H1 (cell line): ENCODE measurements at regions not wholly inside any gene's neighbourhood (a gene's known extent, or its start where the extent isn't known, plus 50 kb on each side); places are given as distances from the start of the nearest gene placed in this dataset.

ENCODE experiments used
- CTCF ChIA-PET: fragments of 300-600 bp; sonication (Branson Sonifier 250); formaldehyde crosslinking; loops from one replicate; lab custom pipeline; 2021; ENCODE audit not compliant: partially characterized antibody; lab: Charles Lee
- POLR2A ChIA-PET: fragments of 300-600 bp; sonication (Branson Sonifier 250); formaldehyde crosslinking; loops from one replicate; lab custom pipeline; 2021; ENCODE audit warnings: inconsistent platforms; ENCODE audit not compliant: partially characterized antibody; lab: Charles Lee
- DNase-seq, 2 experiments: peaks; one replicate each; pipeline versions ENCODE4 v3.0.0 to v3.0.0-alpha.2; 2010 to 2022; ENCODE audit warnings: low spot score in 2 of 2, low read depth in 1 of 2, mixed read lengths in 1 of 2
- FAIRE-seq: peaks from 2 replicates; lab custom pipeline; 2011; peaks lifted over from hg19 to GRCh38; lab: Jason Lieb, UNC
- H2AFZ ChIP-seq: 2 replicates; pipeline ENCODE4 v1.8.1; 2012; ENCODE audit warnings: low read length, inconsistent platforms
- H2AK5ac ChIP-seq: 2 replicates; pipeline ENCODE4 v1.6.1; 2013; ENCODE audit warnings: low read depth, low read length
- H2BK120ac ChIP-seq: replicated peaks from 2 replicates; pipeline ENCODE3; 2013; ENCODE audit warnings: low read depth, low read length, inconsistent platforms
- H2BK12ac ChIP-seq: 2 replicates; pipeline ENCODE4 v1.6.1; 2013; ENCODE audit warnings: low read depth, low read length
- H2BK15ac ChIP-seq: 2 replicates; pipeline ENCODE4 v1.6.1; 2013; ENCODE audit warnings: low read length
- H2BK20ac ChIP-seq: 2 replicates; pipeline ENCODE4 v1.6.1; 2013; ENCODE audit warnings: low read length
- H2BK5ac ChIP-seq: 2 replicates; pipeline ENCODE4 v1.6.1; 2013; ENCODE audit warnings: low read depth, low read length
- H3K14ac ChIP-seq: 2 replicates; pipeline ENCODE4 v1.6.1; 2013; ENCODE audit warnings: inconsistent platforms; ENCODE audit not compliant: insufficient read length
- H3K18ac ChIP-seq: 2 replicates; pipeline ENCODE4 v1.6.1; 2013; ENCODE audit warnings: low read length; ENCODE audit errors: extremely low read depth
- H3K23ac ChIP-seq: 2 replicates; pipeline ENCODE4 v1.6.1; 2013; ENCODE audit warnings: inconsistent platforms; ENCODE audit not compliant: insufficient read length
- H3K23me2 ChIP-seq: 2 replicates; pipeline ENCODE4 v1.6.1; 2013; ENCODE audit warnings: low read depth, low read length
- H3K27ac ChIP-seq: 2 replicates; pipeline ENCODE4 v1.6.1; 2011; ENCODE audit warnings: low read depth, low read length, inconsistent platforms
- H3K27me3 ChIP-seq, 4 experiments: replicated peaks in 1 of 4; 1 replicate in 1 of 4; 2 replicates in 3 of 4; pipeline versions ENCODE4 v1.6.1 to v1.8.1; 2011 to 2013; ENCODE audit warnings: low read length in 3 of 4, mild to moderate bottlenecking in 3 of 4, inconsistent platforms in 2 of 4, mixed read lengths in 2 of 4, moderate library complexity in 1 of 4; ENCODE audit not compliant: control insufficient read depth in 3 of 4, insufficient read depth in 3 of 4; ENCODE audit errors: extremely low read depth in 1 of 4
- H3K36me3 ChIP-seq, 4 experiments: 2 replicates each; pipeline versions ENCODE4 v1.6.1 to v1.8.1; 2011 to 2013; ENCODE audit warnings: mild to moderate bottlenecking in 4 of 4, low read length in 3 of 4, moderate library complexity in 2 of 4, control low read depth in 1 of 4, inconsistent platforms in 1 of 4; ENCODE audit not compliant: insufficient read depth in 4 of 4, control insufficient read depth in 2 of 4
- H3K4ac ChIP-seq: replicated peaks from 2 replicates; pipeline ENCODE3; 2013; ENCODE audit warnings: low read length, low read depth, mixed read lengths, inconsistent platforms; ENCODE audit not compliant: insufficient read length
- H3K4me1 ChIP-seq, 4 experiments: replicated peaks in 1 of 4; 1 replicate in 1 of 4; 2 replicates in 3 of 4; pipeline versions ENCODE4 v1.6.1 to v1.8.1; 2011 to 2013; ENCODE audit warnings: low read length in 3 of 4, inconsistent platforms in 2 of 4, mixed read lengths in 1 of 4; ENCODE audit not compliant: insufficient read depth in 4 of 4, control insufficient read depth in 3 of 4
- H3K4me2 ChIP-seq, 2 experiments: 2 replicates each; pipeline versions ENCODE4 v1.6.1 to v1.8.1; 2011 to 2013; ENCODE audit warnings: low read depth in 2 of 2, low read length in 2 of 2, control low read depth in 1 of 2, inconsistent platforms in 1 of 2, mild to moderate bottlenecking in 1 of 2; ENCODE audit not compliant: insufficient read depth in 1 of 2
- H3K4me3 ChIP-seq, 4 experiments: fragments of 200-600, 300-600 bp in 1 of 4; sonication (generic), shearing (Covaris generic), sonication (Bioruptor Twin) in 1 of 4; 2 replicates each; pipeline versions ENCODE4 v1.5.1 to v1.8.1; 2011 to 2016; ENCODE audit warnings: low read length in 4 of 4, low read depth in 3 of 4, control low read depth in 2 of 4, inconsistent platforms in 2 of 4, mild to moderate bottlenecking in 2 of 4, mixed read lengths in 1 of 4, moderate library complexity in 1 of 4; ENCODE audit not compliant: insufficient read depth in 2 of 4; ENCODE audit errors: extremely low read depth in 1 of 4
- H3K56ac ChIP-seq: replicated peaks from 2 replicates; pipeline ENCODE3; 2013; ENCODE audit warnings: low read depth, mild to moderate bottlenecking, mixed read lengths, low read length, inconsistent platforms; ENCODE audit not compliant: insufficient read length
- H3K79me1 ChIP-seq: 2 replicates; pipeline ENCODE4 v1.6.1; 2013; ENCODE audit warnings: low read depth, low read length, control low read depth
- H3K79me2 ChIP-seq, 2 experiments: 2 replicates each; pipeline versions ENCODE4 v1.6.1 to v1.8.1; 2012 to 2013; ENCODE audit warnings: low read length in 2 of 2, mild to moderate bottlenecking in 2 of 2, inconsistent platforms in 1 of 2; ENCODE audit not compliant: insufficient read depth in 2 of 2, control insufficient read depth in 1 of 2
- H3K9ac ChIP-seq, 4 experiments: replicated peaks in 1 of 4; 1 replicate in 1 of 4; 2 replicates in 3 of 4; pipeline versions ENCODE4 v1.6.1 to v1.8.1; 2011 to 2013; ENCODE audit warnings: low read depth in 3 of 4, low read length in 3 of 4, control low read depth in 2 of 4, mild to moderate bottlenecking in 2 of 4, moderate library complexity in 2 of 4, inconsistent platforms in 1 of 4; ENCODE audit errors: extremely low read depth in 1 of 4
- H3K9me3 ChIP-seq, 2 experiments: 2 replicates each; pipeline versions ENCODE4 v1.6.1 to v1.8.1; 2012 to 2013; ENCODE audit warnings: mild to moderate bottlenecking in 2 of 2, moderate library complexity in 2 of 2, control low read depth in 1 of 2, inconsistent platforms in 1 of 2, low read depth in 1 of 2, low read length in 1 of 2, mixed read lengths in 1 of 2; ENCODE audit not compliant: insufficient read depth in 2 of 2
- H4K20me1 ChIP-seq, 2 experiments: replicated peaks in 1 of 2; 2 replicates each; pipeline versions ENCODE3 to v1.8.1; 2011 to 2013; ENCODE audit warnings: inconsistent platforms in 2 of 2, low read length in 2 of 2, mild to moderate bottlenecking in 1 of 2; ENCODE audit not compliant: insufficient read depth in 2 of 2, control insufficient read depth in 1 of 2
- H4K5ac ChIP-seq: 2 replicates; pipeline ENCODE4 v1.6.1; 2013; ENCODE audit warnings: low read length, low read depth, mixed read lengths, inconsistent platforms; ENCODE audit not compliant: insufficient read length
- H4K8ac ChIP-seq: 2 replicates; pipeline ENCODE4 v1.8.0; 2013; ENCODE audit warnings: mild to moderate bottlenecking, moderate library complexity, low read length, inconsistent platforms; ENCODE audit not compliant: insufficient read depth; ENCODE audit errors: extremely low read depth
- H4K91ac ChIP-seq: replicated peaks from 2 replicates; pipeline ENCODE3; 2013; ENCODE audit warnings: low read length, mixed read lengths, inconsistent platforms; ENCODE audit not compliant: insufficient read length
- BACH1 ChIP-seq: IDR thresholded peaks from 2 replicates; pipeline ENCODE4 v1.6.1; 2012; ENCODE audit warnings: low read length, improper control_type of control experiment
- EGR1 ChIP-seq: IDR thresholded peaks from 2 replicates; pipeline ENCODE4 v1.6.1; 2011; ENCODE audit warnings: low read depth, low read length, borderline replicate concordance
- EP300 ChIP-seq, 2 experiments: IDR thresholded peaks; 1 replicate in 1 of 2; 2 replicates in 1 of 2; pipeline ENCODE4 v1.6.1; 2011 to 2012; ENCODE audit warnings: low read depth in 2 of 2, low read length in 2 of 2, mild to moderate bottlenecking in 2 of 2, borderline replicate concordance in 1 of 2, inconsistent platforms in 1 of 2, moderate library complexity in 1 of 2
- EZH2 ChIP-seq: fragments of 200-600 bp; sonication (generic); IDR thresholded peaks from 2 replicates; pipeline ENCODE4 v1.7.1; 2012; ENCODE audit warnings: low read depth, mild to moderate bottlenecking, moderate library complexity, low read length, inconsistent platforms; ENCODE audit not compliant: severe bottlenecking
- GABPA ChIP-seq: IDR thresholded peaks from 2 replicates; pipeline ENCODE4 v1.6.1; 2011; ENCODE audit warnings: mild to moderate bottlenecking, low read length, moderate library complexity, borderline replicate concordance; ENCODE audit not compliant: insufficient read depth
- MAFK ChIP-seq: IDR thresholded peaks from 2 replicates; pipeline ENCODE4 v1.6.1; 2012; ENCODE audit warnings: low read depth, mild to moderate bottlenecking, improper control_type of control experiment, low read length
- NRF1 ChIP-seq: IDR thresholded peaks from 2 replicates; pipeline ENCODE4 v1.6.1; 2011; ENCODE audit warnings: mild to moderate bottlenecking, low read depth, low read length, improper control_type of control experiment
- RAD21 ChIP-seq, 2 experiments: IDR thresholded peaks in 1 of 2; conservative IDR thresholded peaks in 1 of 2; 2 replicates each; pipeline ENCODE4 v1.6.1; 2011; ENCODE audit warnings: low read depth in 2 of 2, low read length in 2 of 2, improper control_type of control experiment in 1 of 2, inconsistent platforms in 1 of 2, mild to moderate bottlenecking in 1 of 2, moderate library complexity in 1 of 2
- RBBP5 ChIP-seq: IDR thresholded peaks from 2 replicates; pipeline ENCODE4 v1.7.1; 2012; ENCODE audit warnings: low read depth, mild to moderate bottlenecking, inconsistent platforms, low read length, moderate library complexity, borderline replicate concordance
- TAF1 ChIP-seq: IDR thresholded peaks from 2 replicates; pipeline ENCODE4 v1.6.1; 2011; ENCODE audit warnings: mild to moderate bottlenecking, low read depth, low read length
- TBP ChIP-seq: IDR thresholded peaks from 2 replicates; pipeline ENCODE4 v1.6.1; 2011; ENCODE audit warnings: low read depth, low read length, improper control_type of control experiment
- TCF12 ChIP-seq: IDR thresholded peaks from 2 replicates; pipeline ENCODE4 v1.6.1; 2011; ENCODE audit warnings: low read depth, mild to moderate bottlenecking, low read length
- TEAD4 ChIP-seq: IDR thresholded peaks from 2 replicates; pipeline ENCODE4 v1.6.1; 2012; ENCODE audit warnings: low read depth, low read length, inconsistent platforms, mixed read lengths
- WGBS, 2 experiments: shearing (Covaris generic) in 1 of 2; methylation state at CpG; one replicate each; pipeline versions ENCODE4 v1.1.6 to v1.1.7; 2013 to 2015; ENCODE audit warnings: low lambda C conversion rate in 2 of 2, mixed read lengths in 2 of 2, inconsistent platforms in 1 of 2, low coverage in 1 of 2, missing lambda C conversion rate in 1 of 2; ENCODE audit not compliant: insufficient replicate concordance in 2 of 2, insufficient coverage in 1 of 2, insufficient read length in 1 of 2; ENCODE audit errors: extremely low coverage in 1 of 2, missing lambda C conversion rate in 1 of 2; 5-methylcytosine and 5-hydroxymethylcytosine counted together
- TF ChIP-seq, protein P1 (sequence below): IDR thresholded peaks from 2 replicates; pipeline ENCODE4 v1.6.1; 2012; ENCODE audit warnings: inconsistent platforms

DNA sequence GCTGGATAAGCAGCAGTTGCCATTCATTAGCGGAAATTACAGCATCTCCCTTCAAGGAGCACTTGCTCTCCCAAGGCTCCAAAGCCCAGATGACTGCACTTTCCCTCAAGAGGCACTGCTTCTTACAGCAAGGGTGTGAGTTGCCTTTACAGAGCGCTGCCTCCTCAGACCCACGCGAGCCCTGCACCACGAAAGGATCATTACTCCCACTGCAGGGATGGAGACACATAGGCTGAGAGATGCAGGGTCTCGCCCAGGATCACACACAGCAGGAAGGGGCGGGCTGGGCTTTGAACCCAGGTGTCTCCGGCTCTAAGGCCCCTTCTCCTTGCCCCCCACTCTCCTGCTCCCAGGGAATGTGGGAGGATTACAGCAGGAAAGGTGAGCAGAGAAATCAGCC, 405.5 kb downstream of the MATN1 start:
- Histone ChIP-seq H2BK12ac (0 out of 2 replicates have a peak overlapping the region, but pooled peaks have one; percentile 17), H3K23ac (no peak overlapping the region), H3K27me3 (no peaks in the 10 kb centered on the region), H3K4ac (no peak overlapping the region), H2BK15ac (no peak overlapping the region), H3K23me2 (no peaks in the 10 kb centered on the region), H3K27ac (no peak overlapping the region), H4K5ac (no peak overlapping the region), H3K9ac (no peak overlapping the region), H4K91ac (no peak overlapping the region), H3K4me1 (no peaks in the 10 kb centered on the region; a peak in 1 of 7 replicates), H3K4me3 (no peak overlapping the region), H3K14ac (no peak overlapping the region), H3K36me3 (no peaks in the 10 kb centered on the region), H4K20me1 (no peaks in the 10 kb centered on the region), H3K79me1 (no peaks in the 10 kb centered on the region), H3K9me3 (no peaks in the 10 kb centered on the region), H3K56ac (no peak overlapping the region), H4K8ac (peak overlapping the region; percentile 4; the same call in 1 of the 2 replicates), H2BK5ac (no peak overlapping the region), H3K18ac (no peak overlapping the region), H2BK120ac (no peak overlapping the region), H2AFZ (no peak overlapping the region), H2BK20ac (no peak overlapping the region), H3K79me2 (no peaks in the 10 kb centered on the region), H2AK5ac (no peak overlapping the region), H3K4me2 (no peak overlapping the region)
- 86% methylated on average over 8 of the region's 8 CpGs; no CpG with 5 or more reads in 1 of the 2 experiments for WGBS, 2 experiments
- CTCF ChIA-PET, result interaction anchor here (1.1 to 2.8 kb wide), 3 partner anchors 11 to 63 kb away, joined by 3 to 10 read pairs (median 3); no protein-coding TSS in a partner anchor
- FAIRE-seq (no peak), DNase-seq (peak in 1 of 2 experiments; percentile 36)
- POLR2A ChIA-PET, result no interaction called here
- no peak for TF ChIP-seq MAFK
- TF ChIP-seq TAF1, result no peak
- TF ChIP-seq NRF1, result no peak
- TF ChIP-seq, protein P1, sequence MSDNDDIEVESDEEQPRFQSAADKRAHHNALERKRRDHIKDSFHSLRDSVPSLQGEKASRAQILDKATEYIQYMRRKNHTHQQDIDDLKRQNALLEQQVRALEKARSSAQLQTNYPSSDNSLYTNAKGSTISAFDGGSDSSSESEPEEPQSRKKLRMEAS, result no peak
- no peak for TF ChIP-seq GABPA
- TF ChIP-seq BACH1, result no peak
- no peak for TF ChIP-seq TBP
- no peak for TF ChIP-seq EP300 (IDR thresholded peaks at IDR 0.05; ENCODE audit: borderline replicate concordance in 1 of 2, low read depth in 2 of 2, low read length in 2 of 2)
- no peak for TF ChIP-seq RBBP5
- TF ChIP-seq TCF12, result no peak
- no peak for TF ChIP-seq EZH2
- TF ChIP-seq TEAD4, result no peak
- no peak for TF ChIP-seq EGR1
- no peak for TF ChIP-seq RAD21 (IDR thresholded peaks at IDR 0.05 in 1 of 2, conservative IDR thresholded peaks at IDR 0.05 in 1 of 2; ENCODE audit: low read depth in 2 of 2, low read length in 2 of 2)
